ENCODE measurements at regions not wholly inside any gene's neighbourhood (a gene's known extent, or its start where the extent isn't known, plus 50 kb on each side); places are given as distances from the start of the nearest gene placed in this dataset.

DNA sequence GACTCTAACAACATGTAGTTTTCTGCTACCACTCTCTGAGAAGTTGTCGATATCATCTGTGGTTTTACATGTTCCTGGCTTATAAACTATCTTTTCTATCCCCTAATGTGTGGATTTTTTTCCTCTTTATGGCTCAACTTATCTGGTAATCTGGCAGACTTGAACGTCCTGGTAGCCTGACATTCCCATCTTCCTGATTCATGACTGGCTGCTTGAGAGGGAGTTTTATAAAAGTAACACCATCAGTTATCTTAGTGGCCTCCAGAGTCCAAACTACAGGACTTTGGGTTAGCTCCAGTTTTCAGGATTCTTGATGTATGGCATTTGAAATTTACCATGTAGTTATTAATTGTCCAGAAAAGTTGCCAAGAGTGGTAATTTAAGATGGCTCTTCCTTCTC lies 174.0 kb upstream of the GULP1 start:
- Histone ChIP-seq H3K23ac (ENCODE audit: low read length) (no peak overlapping the region), H3K4me1 (ENCODE audit: control insufficient read depth, low read depth, low read length) (no peaks in the 10 kb centered on the region), H3K79me1 (ENCODE audit: low read length) (no peaks in the 10 kb centered on the region), H3K79me2 (ENCODE audit: control insufficient read depth, insufficient read depth, low read length) (no peaks in the 10 kb centered on the region), H4K5ac (ENCODE audit: low read length) (no peak overlapping the region), H3K27ac (ENCODE audit: low read depth, low read length) (no peak overlapping the region), H3K9ac (ENCODE audit: low read length) (no peak overlapping the region), H2BK120ac (ENCODE audit: low read depth, low read length) (no peak overlapping the region), H3K36me3 (ENCODE audit: control insufficient read depth, insufficient read depth, low read length) (no peaks in the 10 kb centered on the region), H2AK5ac (ENCODE audit: low read length) (no peak overlapping the region), H2BK15ac (replicated peaks; ENCODE audit: low read depth) (no peak overlapping the region), H3K4ac (ENCODE audit: low read depth, low read length) (no peak overlapping the region), H3K56ac (ENCODE audit: low read length) (no peak overlapping the region), H3K27me3 (ENCODE audit: insufficient read depth, low read length, poor library complexity) (no peaks in the 10 kb centered on the region), H2BK5ac (ENCODE audit: low read length) (no peak overlapping the region), H3K4me2 (ENCODE audit: low read length) (no peak overlapping the region), H4K8ac (ENCODE audit: low read depth, low read length) (no peak overlapping the region), H3K18ac (ENCODE audit: low read length) (no peak overlapping the region), H3K4me3 (ENCODE audit: low read length) (no peak overlapping the region)
- DNase-seq, result no peak
- no CpG with 5 or more reads among the region's 2 CpGs for WGBS (ENCODE audit: extremely low coverage, insufficient coverage, low lambda C conversion rate)

DNA sequence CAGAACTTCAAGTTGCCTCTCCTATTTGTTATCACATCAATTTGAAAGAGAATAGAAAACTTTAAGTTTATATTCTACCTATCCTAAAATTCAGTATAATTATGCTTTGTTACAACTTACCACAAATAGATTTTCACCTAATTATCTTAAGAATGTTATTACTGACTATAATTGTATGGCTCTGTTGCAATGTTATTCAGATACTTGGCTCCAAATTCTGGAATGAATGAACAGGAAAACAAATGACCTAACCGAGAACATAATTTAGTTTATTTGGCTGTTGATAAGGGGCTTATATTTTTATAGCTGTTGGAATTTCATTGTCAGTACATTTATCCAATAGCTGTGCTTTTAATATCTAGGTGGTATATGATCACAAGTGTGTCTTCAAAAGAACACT lies 173.2 kb upstream of the GULP1 start:
- Histone ChIP-seq H2AK5ac (ENCODE audit: low read length) (no peak overlapping the region), H3K18ac (ENCODE audit: low read length) (no peak overlapping the region), H3K4me3 (ENCODE audit: low read length) (no peak overlapping the region), H3K56ac (ENCODE audit: low read length) (no peak overlapping the region), H4K5ac (ENCODE audit: low read length) (no peak overlapping the region), H3K79me1 (ENCODE audit: low read length) (no peaks in the 10 kb centered on the region), H3K4me2 (ENCODE audit: low read length) (no peak overlapping the region), H3K79me2 (ENCODE audit: control insufficient read depth, insufficient read depth, low read length) (no peaks in the 10 kb centered on the region), H4K8ac (ENCODE audit: low read depth, low read length) (no peak overlapping the region), H3K27ac (ENCODE audit: low read depth, low read length) (no peak overlapping the region), H2BK15ac (replicated peaks; ENCODE audit: low read depth) (no peak overlapping the region), H3K36me3 (ENCODE audit: control insufficient read depth, insufficient read depth, low read length) (no peaks in the 10 kb centered on the region), H2BK120ac (ENCODE audit: low read depth, low read length) (no peak overlapping the region), H3K23ac (ENCODE audit: low read length) (no peak overlapping the region), H3K9ac (ENCODE audit: low read length) (no peak overlapping the region), H3K27me3 (ENCODE audit: insufficient read depth, low read length, poor library complexity) (no peaks in the 10 kb centered on the region), H2BK5ac (ENCODE audit: low read length) (no peak overlapping the region), H3K4me1 (ENCODE audit: control insufficient read depth, low read depth, low read length) (no peaks in the 10 kb centered on the region), H3K4ac (ENCODE audit: low read depth, low read length) (no peak overlapping the region)
- no CpG with 5 or more reads among the region's 1 CpG for whole genome bisulfite sequencing (ENCODE audit: extremely low coverage, insufficient coverage, low lambda C conversion rate)
- no peak for DNase-seq

DNA sequence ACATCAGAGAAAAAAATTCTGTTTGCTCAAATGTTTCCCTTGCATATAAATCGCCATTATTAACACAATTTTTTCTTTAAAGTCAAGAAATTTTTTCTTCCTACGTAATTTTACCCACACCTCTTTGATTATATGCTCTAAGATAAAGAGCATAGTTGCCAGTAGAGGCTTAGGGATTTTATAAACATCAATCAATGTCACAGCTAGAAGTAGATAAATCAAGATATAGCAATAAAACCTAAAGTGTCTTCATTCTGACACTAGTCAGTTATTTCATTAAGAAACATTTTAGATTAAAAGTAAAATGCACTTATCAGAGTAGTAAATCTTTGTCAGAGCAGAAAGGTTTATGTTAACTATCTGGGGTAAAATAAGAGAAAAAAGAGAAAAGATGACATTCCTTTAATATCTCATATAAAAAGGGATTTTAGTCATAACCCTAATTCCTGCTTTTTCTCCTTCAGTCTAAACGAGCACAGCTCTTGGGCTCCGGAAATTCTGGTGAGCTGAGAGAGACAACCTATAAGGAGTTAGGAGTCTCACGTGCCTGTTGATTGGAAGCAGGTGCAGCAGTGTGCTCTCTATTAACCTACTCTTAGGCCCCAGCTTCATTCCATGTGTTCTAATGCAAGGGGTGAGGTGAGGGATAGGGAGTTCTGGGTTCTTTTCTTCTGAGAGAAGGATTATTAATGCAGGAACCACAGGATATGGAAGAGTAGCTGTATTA lies 172.4 kb upstream of the GULP1 start:
- H3K56ac ChIP-seq (ENCODE audit: low read length), result no peak overlapping the region
- H3K4me1 ChIP-seq (ENCODE audit: control insufficient read depth, low read depth, low read length), result no peaks in the 10 kb centered on the region
- H2BK120ac ChIP-seq (ENCODE audit: low read depth, low read length), result no peak overlapping the region
- no peak overlapping the region for H3K27ac ChIP-seq (ENCODE audit: low read depth, low read length)
- no peaks in the 10 kb centered on the region for H3K36me3 ChIP-seq (ENCODE audit: control insufficient read depth, insufficient read depth, low read length)
- no peak overlapping the region for H4K8ac ChIP-seq (ENCODE audit: low read depth, low read length)
- H2AK5ac ChIP-seq (ENCODE audit: low read length), result no peak overlapping the region
- no peak overlapping the region for H3K4me2 ChIP-seq (ENCODE audit: low read length)
- H3K23ac ChIP-seq (ENCODE audit: low read length), result no peak overlapping the region
- H3K79me1 ChIP-seq (ENCODE audit: low read length), result no peaks in the 10 kb centered on the region
- no peak overlapping the region for H4K5ac ChIP-seq (ENCODE audit: low read length)
- H3K4me3 ChIP-seq (ENCODE audit: low read length), result no peak overlapping the region
- no peak overlapping the region for H3K9ac ChIP-seq (ENCODE audit: low read length)
- no peak overlapping the region for H3K4ac ChIP-seq (ENCODE audit: low read depth, low read length)
- WGBS (ENCODE audit: extremely low coverage, insufficient coverage, low lambda C conversion rate), result 100% methylated on average over 2 of the region's 5 CpGs
- no peak overlapping the region for H2BK5ac ChIP-seq (ENCODE audit: low read length)
- no peak for DNase-seq
- no peaks in the 10 kb centered on the region for H3K27me3 ChIP-seq (ENCODE audit: insufficient read depth, low read length, poor library complexity)
- no peaks in the 10 kb centered on the region for H3K79me2 ChIP-seq (ENCODE audit: control insufficient read depth, insufficient read depth, low read length)
- H2BK15ac ChIP-seq (replicated peaks; ENCODE audit: low read depth), result no peak overlapping the region
- H3K18ac ChIP-seq (ENCODE audit: low read length), result no peak overlapping the region

DNA sequence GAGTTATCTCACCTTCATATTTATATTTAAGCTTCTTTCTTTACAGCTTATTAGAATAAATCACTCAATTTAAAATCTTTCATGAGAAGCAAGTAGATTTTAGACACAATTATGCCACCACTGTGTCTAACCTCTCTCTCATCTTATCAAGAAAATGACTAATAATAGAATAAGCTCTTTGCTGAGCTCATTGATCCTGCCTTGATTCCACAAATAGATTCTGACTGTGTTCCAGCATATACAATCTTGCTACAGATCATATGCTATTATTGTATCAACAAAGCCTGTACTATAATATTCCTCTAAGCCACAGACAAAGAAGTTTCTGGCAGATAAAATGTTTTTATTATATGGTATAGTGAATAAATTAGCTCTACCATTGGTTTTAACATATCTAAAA lies 168.7 kb upstream of the GULP1 start:
- no peak overlapping the region for H2BK5ac ChIP-seq (ENCODE audit: low read length)
- H3K4me2 ChIP-seq (ENCODE audit: low read length), result no peak overlapping the region
- no peak overlapping the region for H2BK120ac ChIP-seq (ENCODE audit: low read depth, low read length)
- H3K4ac ChIP-seq (ENCODE audit: low read depth, low read length), result no peak overlapping the region
- no peaks in the 10 kb centered on the region for H3K79me2 ChIP-seq (ENCODE audit: control insufficient read depth, insufficient read depth, low read length)
- no peak overlapping the region for H3K9ac ChIP-seq (ENCODE audit: low read length)
- H4K8ac ChIP-seq (ENCODE audit: low read depth, low read length), result no peak overlapping the region
- no peak for DNase-seq
- H3K79me1 ChIP-seq (ENCODE audit: low read length), result no peaks in the 10 kb centered on the region
- H3K18ac ChIP-seq (ENCODE audit: low read length), result no peak overlapping the region
- H2BK15ac ChIP-seq (replicated peaks; ENCODE audit: low read depth), result no peak overlapping the region
- H3K4me3 ChIP-seq (ENCODE audit: low read length), result no peak overlapping the region
- H2AK5ac ChIP-seq (ENCODE audit: low read length), result no peak overlapping the region
- no peak overlapping the region for H3K56ac ChIP-seq (ENCODE audit: low read length)
- H3K36me3 ChIP-seq (ENCODE audit: control insufficient read depth, insufficient read depth, low read length), result no peaks in the 10 kb centered on the region
- H3K27ac ChIP-seq (ENCODE audit: low read depth, low read length), result no peak overlapping the region
- H3K4me1 ChIP-seq (ENCODE audit: control insufficient read depth, low read depth, low read length), result no peaks in the 10 kb centered on the region
- no peak overlapping the region for H4K5ac ChIP-seq (ENCODE audit: low read length)
- H3K27me3 ChIP-seq (ENCODE audit: insufficient read depth, low read length, poor library complexity), result no peaks in the 10 kb centered on the region
- H3K23ac ChIP-seq (ENCODE audit: low read length), result no peak overlapping the region

DNA sequence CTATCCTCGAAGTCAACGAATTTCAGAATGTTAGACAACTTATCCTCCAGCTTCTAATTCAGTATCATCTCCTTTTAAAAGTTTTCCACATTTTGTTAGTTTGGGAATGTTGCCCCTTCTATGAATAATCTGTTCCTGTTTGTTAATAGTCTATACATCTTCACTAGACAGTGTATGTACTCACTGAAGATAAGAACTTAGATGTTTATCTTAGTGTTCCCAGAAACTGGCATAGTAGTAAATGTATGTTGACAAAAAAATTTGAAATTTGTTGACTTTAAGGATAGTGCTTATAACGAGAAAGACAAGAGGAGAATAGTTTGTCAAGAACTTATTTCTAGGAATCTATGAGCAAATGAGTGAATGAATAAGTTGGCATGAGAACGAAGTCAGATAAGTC lies 162.0 kb upstream of the GULP1 start:
- no peak overlapping the region for H2BK15ac ChIP-seq (replicated peaks; ENCODE audit: low read depth)
- no peak overlapping the region for H3K4me3 ChIP-seq (ENCODE audit: low read length)
- no peak overlapping the region for H4K5ac ChIP-seq (ENCODE audit: low read length)
- no peak overlapping the region for H3K18ac ChIP-seq (ENCODE audit: low read length)
- no peak overlapping the region for H3K56ac ChIP-seq (ENCODE audit: low read length)
- H3K4me1 ChIP-seq (ENCODE audit: control insufficient read depth, low read depth, low read length), result no peaks in the 10 kb centered on the region
- H2BK5ac ChIP-seq (ENCODE audit: low read length), result no peak overlapping the region
- H3K9ac ChIP-seq (ENCODE audit: low read length), result no peak overlapping the region
- no peak overlapping the region for H2AK5ac ChIP-seq (ENCODE audit: low read length)
- H3K23ac ChIP-seq (ENCODE audit: low read length), result no peak overlapping the region
- H3K4me2 ChIP-seq (ENCODE audit: low read length), result no peak overlapping the region
- no peak overlapping the region for H3K27ac ChIP-seq (ENCODE audit: low read depth, low read length)
- WGBS (ENCODE audit: extremely low coverage, insufficient coverage, low lambda C conversion rate), result no CpG with 5 or more reads among the region's 4 CpGs
- H3K27me3 ChIP-seq (ENCODE audit: insufficient read depth, low read length, poor library complexity), result no peaks in the 10 kb centered on the region
- H3K79me1 ChIP-seq (ENCODE audit: low read length), result no peaks in the 10 kb centered on the region
- no peak overlapping the region for H4K8ac ChIP-seq (ENCODE audit: low read depth, low read length)
- no peak overlapping the region for H3K4ac ChIP-seq (ENCODE audit: low read depth, low read length)
- no peaks in the 10 kb centered on the region for H3K79me2 ChIP-seq (ENCODE audit: control insufficient read depth, insufficient read depth, low read length)
- H2BK120ac ChIP-seq (ENCODE audit: low read depth, low read length), result no peak overlapping the region
- no peaks in the 10 kb centered on the region for H3K36me3 ChIP-seq (ENCODE audit: control insufficient read depth, insufficient read depth, low read length)
- no peak for DNase-seq

DNA sequence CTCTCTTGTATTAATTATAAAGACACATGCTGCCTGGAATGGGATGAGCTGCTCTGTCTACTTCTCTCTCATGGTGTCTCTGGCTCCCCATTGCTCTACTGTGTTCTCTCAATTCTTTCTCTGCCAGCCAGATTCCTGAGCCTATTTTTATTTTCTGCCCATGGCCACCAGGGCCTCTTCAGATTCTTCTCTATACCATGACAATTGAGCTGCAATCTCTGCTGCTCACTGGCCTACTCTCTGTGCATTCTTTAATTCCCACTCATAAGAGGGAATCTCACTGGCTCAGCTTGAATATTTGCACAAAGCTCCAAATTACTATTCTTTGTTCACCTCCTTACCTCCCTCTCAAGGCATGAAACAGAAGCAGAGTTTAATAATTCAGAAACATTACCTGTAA lies 161.4 kb upstream of the GULP1 start:
- Histone ChIP-seq H3K4me3 (ENCODE audit: low read length) (no peak overlapping the region), H2BK15ac (replicated peaks; ENCODE audit: low read depth) (no peak overlapping the region), H3K27me3 (ENCODE audit: insufficient read depth, low read length, poor library complexity) (no peaks in the 10 kb centered on the region), H3K9ac (ENCODE audit: low read length) (no peak overlapping the region), H3K27ac (ENCODE audit: low read depth, low read length) (no peak overlapping the region), H3K18ac (ENCODE audit: low read length) (no peak overlapping the region), H2AK5ac (ENCODE audit: low read length) (no peak overlapping the region), H2BK120ac (ENCODE audit: low read depth, low read length) (no peak overlapping the region), H3K36me3 (ENCODE audit: control insufficient read depth, insufficient read depth, low read length) (no peaks in the 10 kb centered on the region), H3K79me2 (ENCODE audit: control insufficient read depth, insufficient read depth, low read length) (no peaks in the 10 kb centered on the region), H3K4me2 (ENCODE audit: low read length) (no peak overlapping the region), H3K56ac (ENCODE audit: low read length) (no peak overlapping the region), H4K5ac (ENCODE audit: low read length) (no peak overlapping the region), H3K4ac (ENCODE audit: low read depth, low read length) (no peak overlapping the region), H3K79me1 (ENCODE audit: low read length) (no peaks in the 10 kb centered on the region), H3K4me1 (ENCODE audit: control insufficient read depth, low read depth, low read length) (no peaks in the 10 kb centered on the region), H4K8ac (ENCODE audit: low read depth, low read length) (no peak overlapping the region), H3K23ac (ENCODE audit: low read length) (no peak overlapping the region), H2BK5ac (ENCODE audit: low read length) (no peak overlapping the region)
- peak; percentile 7 for DNase-seq
